ENCODE measurements at regions not wholly inside any gene's neighbourhood (a gene's known extent, or its start where the extent isn't known, plus 50 kb on each side); places are given as distances from the start of the nearest gene placed in this dataset.
A peak's percentile ranks its signal among the peaks of the same experiment; 100 is the strongest.

DNA sequence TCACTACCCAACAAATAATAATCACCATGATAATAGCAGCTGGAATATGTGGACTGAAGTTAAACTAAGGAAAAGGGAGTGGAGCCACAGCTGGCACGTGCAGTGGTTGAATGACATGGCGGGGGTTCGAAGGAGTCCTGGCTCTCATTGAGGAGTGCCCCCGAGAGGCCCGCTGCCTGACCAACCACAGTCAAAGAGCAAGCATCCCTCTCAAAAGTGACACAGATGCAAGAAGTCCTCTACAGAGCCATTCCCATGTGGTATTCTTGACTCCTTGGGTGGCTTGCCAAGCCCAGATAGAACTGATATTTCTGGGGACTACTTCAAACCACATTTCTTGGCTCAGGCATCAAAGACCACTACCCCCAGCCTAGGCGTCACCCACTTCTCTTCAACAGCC, 405.1 kb downstream of the TNS1 start:
- Histone ChIP-seq H3K27ac (ENCODE audit: low read depth, low read length) (no peak overlapping the region), H3K27me3 (ENCODE audit: control insufficient read depth, low read length) (peaks cover 2% of the 10 kb centered on the region; the same call in 1 of the 2 replicates), H4K20me1 (ENCODE audit: control insufficient read depth, insufficient read depth, low read depth, low read length) (no peaks in the 10 kb centered on the region), H3F3A (ENCODE audit: control insufficient read depth, insufficient read depth) (no peaks in the 10 kb centered on the region), H3K4me3 (ENCODE audit: low read length) (no peak overlapping the region), H3K4me1 (ENCODE audit: control insufficient read depth, low read length) (peaks cover 12% of the 10 kb centered on the region), H3K9me3 (ENCODE audit: control insufficient read depth, insufficient read depth, low read length) (no peaks in the 10 kb centered on the region), H3K79me2 (ENCODE audit: control insufficient read depth, low read length) (no peaks in the 10 kb centered on the region), H3K4me2 (ENCODE audit: low read length) (no peak overlapping the region), H3K36me3 (ENCODE audit: control insufficient read depth, low read length) (no peaks in the 10 kb centered on the region), H3K9me2 (replicated peaks; ENCODE audit: control insufficient read depth, low read length) (no peaks in the 10 kb centered on the region)
- TF ChIP-seq EZH2phosphoT487 (IDR thresholded peaks at IDR 0.05; ENCODE audit: borderline replicate concordance, low read length), result no peak
- TF ChIP-seq, protein P1, sequence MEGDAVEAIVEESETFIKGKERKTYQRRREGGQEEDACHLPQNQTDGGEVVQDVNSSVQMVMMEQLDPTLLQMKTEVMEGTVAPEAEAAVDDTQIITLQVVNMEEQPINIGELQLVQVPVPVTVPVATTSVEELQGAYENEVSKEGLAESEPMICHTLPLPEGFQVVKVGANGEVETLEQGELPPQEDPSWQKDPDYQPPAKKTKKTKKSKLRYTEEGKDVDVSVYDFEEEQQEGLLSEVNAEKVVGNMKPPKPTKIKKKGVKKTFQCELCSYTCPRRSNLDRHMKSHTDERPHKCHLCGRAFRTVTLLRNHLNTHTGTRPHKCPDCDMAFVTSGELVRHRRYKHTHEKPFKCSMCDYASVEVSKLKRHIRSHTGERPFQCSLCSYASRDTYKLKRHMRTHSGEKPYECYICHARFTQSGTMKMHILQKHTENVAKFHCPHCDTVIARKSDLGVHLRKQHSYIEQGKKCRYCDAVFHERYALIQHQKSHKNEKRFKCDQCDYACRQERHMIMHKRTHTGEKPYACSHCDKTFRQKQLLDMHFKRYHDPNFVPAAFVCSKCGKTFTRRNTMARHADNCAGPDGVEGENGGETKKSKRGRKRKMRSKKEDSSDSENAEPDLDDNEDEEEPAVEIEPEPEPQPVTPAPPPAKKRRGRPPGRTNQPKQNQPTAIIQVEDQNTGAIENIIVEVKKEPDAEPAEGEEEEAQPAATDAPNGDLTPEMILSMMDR (IDR thresholded peaks at IDR 0.05; ENCODE audit: low read depth, low read length, poor library complexity, severe bottlenecking), result no peak

DNA sequence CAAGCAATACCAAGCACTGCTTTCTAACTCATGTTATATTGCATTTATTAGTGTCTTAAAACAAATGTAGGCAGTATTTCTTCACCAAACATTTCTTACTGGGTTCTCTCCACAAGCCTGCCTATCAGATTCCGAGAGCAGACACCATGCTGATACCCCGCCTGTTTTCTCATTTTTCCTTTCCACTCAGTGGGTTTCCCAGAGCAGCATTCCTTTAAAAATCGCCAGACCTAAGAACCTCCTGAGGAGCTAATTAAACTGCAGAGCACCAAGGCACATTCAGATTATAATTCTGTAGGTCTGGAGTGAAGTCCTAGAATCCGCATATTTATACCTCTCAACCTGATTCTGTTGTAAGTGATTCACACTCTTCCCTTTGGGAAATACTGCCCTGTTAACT, 405.6 kb downstream of the TNS1 start:
- Histone ChIP-seq H3K4me2 (ENCODE audit: low read length) (no peak overlapping the region), H3K9me3 (ENCODE audit: control insufficient read depth, insufficient read depth, low read length) (no peaks in the 10 kb centered on the region), H3K27ac (ENCODE audit: low read depth, low read length) (no peak overlapping the region), H3K27me3 (ENCODE audit: control insufficient read depth, low read length) (peaks cover 2% of the 10 kb centered on the region; the same call in 1 of the 2 replicates), H4K20me1 (ENCODE audit: control insufficient read depth, insufficient read depth, low read depth, low read length) (no peaks in the 10 kb centered on the region), H3F3A (ENCODE audit: control insufficient read depth, insufficient read depth) (no peaks in the 10 kb centered on the region), H3K4me1 (ENCODE audit: control insufficient read depth, low read length) (peaks cover 12% of the 10 kb centered on the region), H3K36me3 (ENCODE audit: control insufficient read depth, low read length) (no peaks in the 10 kb centered on the region), H3K79me2 (ENCODE audit: control insufficient read depth, low read length) (no peaks in the 10 kb centered on the region), H3K4me3 (ENCODE audit: low read length) (no peak overlapping the region), H3K9me2 (replicated peaks; ENCODE audit: control insufficient read depth, low read length) (no peaks in the 10 kb centered on the region)
- TF ChIP-seq, protein P1 (IDR thresholded peaks at IDR 0.05; ENCODE audit: low read depth, low read length, poor library complexity, severe bottlenecking), result no peak
- no peak for TF ChIP-seq EZH2phosphoT487 (IDR thresholded peaks at IDR 0.05; ENCODE audit: borderline replicate concordance, low read length)

DNA sequence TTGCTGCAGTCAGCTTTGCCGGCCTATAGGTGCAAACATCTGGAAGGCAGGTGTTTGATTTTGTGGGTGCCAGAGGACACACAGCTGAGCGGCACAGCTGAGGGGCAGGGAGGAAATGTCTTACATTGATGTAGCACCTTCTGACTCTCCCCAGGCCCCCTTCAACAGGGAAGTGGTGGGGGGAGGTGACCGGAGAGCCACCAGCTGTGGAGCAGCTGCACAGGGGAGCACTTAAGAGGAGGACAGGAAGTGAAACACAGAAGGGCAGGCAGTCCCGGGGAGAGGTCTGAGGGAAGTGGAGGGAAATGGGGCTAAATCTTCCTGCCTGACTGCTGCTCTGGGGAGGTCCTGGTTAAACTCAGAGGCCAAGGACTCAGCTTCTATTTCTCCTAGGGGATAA, 409.1 kb downstream of the TNS1 start:
- TF ChIP-seq, protein P1 (IDR thresholded peaks at IDR 0.05; ENCODE audit: low read depth, low read length, poor library complexity, severe bottlenecking), result no peak
- TF ChIP-seq EZH2phosphoT487 (IDR thresholded peaks at IDR 0.05; ENCODE audit: borderline replicate concordance, low read length), result no peak
- no peaks in the 10 kb centered on the region for H3F3A ChIP-seq (ENCODE audit: control insufficient read depth, insufficient read depth)
- H3K4me2 ChIP-seq (ENCODE audit: low read length), result peak overlapping the region; percentile 27; the same call in 1 of the 2 replicates
- H3K4me1 ChIP-seq (ENCODE audit: control insufficient read depth, low read length), result peaks cover 12% of the 10 kb centered on the region
- no peaks in the 10 kb centered on the region for H4K20me1 ChIP-seq (ENCODE audit: control insufficient read depth, insufficient read depth, low read depth, low read length)
- H3K4me3 ChIP-seq (ENCODE audit: low read length), result no peak overlapping the region
- H3K27ac ChIP-seq (ENCODE audit: low read depth, low read length), result no peak overlapping the region
- H3K27me3 ChIP-seq (ENCODE audit: control insufficient read depth, low read length), result no peaks in the 10 kb centered on the region
- H3K9me3 ChIP-seq (ENCODE audit: control insufficient read depth, insufficient read depth, low read length), result no peaks in the 10 kb centered on the region
- no peaks in the 10 kb centered on the region for H3K79me2 ChIP-seq (ENCODE audit: control insufficient read depth, low read length)
- H3K36me3 ChIP-seq (ENCODE audit: control insufficient read depth, low read length), result no peaks in the 10 kb centered on the region
- no peaks in the 10 kb centered on the region for H3K9me2 ChIP-seq (replicated peaks; ENCODE audit: control insufficient read depth, low read length)

All from DOHH2 (cell line).